ENCODE measurements at regions not wholly inside any gene's neighbourhood (a gene's known extent, or its start where the extent isn't known, plus 50 kb on each side); places are given as distances from the start of the nearest gene placed in this dataset.

GRCh38 chr5:98227489-98227888 is 546.0 kb upstream of the RGMB start:
- TF ChIP-seq CTCF (IDR thresholded peaks at IDR 0.05) (no peak), EZH2 (IDR thresholded peaks at IDR 0.05; ENCODE audit: borderline replicate concordance, insufficient read depth, low read depth, low read length, poor library complexity, severe bottlenecking) (no peak)
